Heart right ventricle (tissue), 16 donors: ENCODE measurements at regions not wholly inside any gene's neighbourhood (a gene's known extent, or its start where the extent isn't known, plus 50 kb on each side); places are given as distances from the start of the nearest gene placed in this dataset.

Experiments
- ATAC-seq, 8 donors: fragments of 200-7000 bp; cut with Tn5 transposase; one replicate each; pipeline ENCODE4 v1.9.1; 2020; ENCODE audit warnings: mild to moderate bottlenecking in 8 of 8, moderate library complexity in 8 of 8, moderate number of reproducible peaks in 1 of 8
- DNase-seq, 2 donors: peaks; one replicate each; pipeline ENCODE4 v3.0.0-alpha.2; 2020
- H3K27ac ChIP-seq, 10 donors: fragments of 200-600 bp; sonication (generic) in 2 of 10; one replicate each; pipeline versions ENCODE4 v1.5.0 to v1.8.0; 2020 to 2022; ENCODE audit warnings: mild to moderate bottlenecking in 3 of 10
- H3K27me3 ChIP-seq, 7 donors: fragments of 200-600 bp; one replicate each; pipeline ENCODE4 v1.8.0; 2021 to 2022; ENCODE audit warnings: mild to moderate bottlenecking in 2 of 7
- H3K36me3 ChIP-seq, 9 donors: fragments of 200-600 bp; sonication (generic) in 1 of 9; one replicate each; pipeline versions ENCODE4 v1.5.0 to v1.8.0; 2020 to 2022; ENCODE audit warnings: mild to moderate bottlenecking in 2 of 9
- H3K4me1 ChIP-seq, 9 donors: fragments of 200-600 bp; sonication (generic) in 1 of 9; one replicate each; pipeline versions ENCODE4 v1.5.0 to v1.8.0; 2020 to 2022; ENCODE audit warnings: mild to moderate bottlenecking in 4 of 9
- H3K4me3 ChIP-seq, 10 donors: fragments of 200-600 bp; sonication (generic) in 2 of 10; one replicate each; pipeline versions ENCODE4 v1.5.0 to v1.8.0; 2020 to 2022; ENCODE audit warnings: mild to moderate bottlenecking in 7 of 10, moderate library complexity in 2 of 10
- H3K9me3 ChIP-seq, 11 donors: fragments of 200-600 bp in 10 of 11; sonication (generic) in 2 of 11; one replicate each; pipeline versions ENCODE4 v1.5.0 to v1.8.0; 2013 to 2022; ENCODE audit warnings: mild to moderate bottlenecking in 2 of 11, control low read depth in 1 of 11, moderate library complexity in 1 of 11
- CTCF ChIP-seq, 9 donors: fragments of 200-600 bp; sonication (generic) in 2 of 9; IDR thresholded peaks; one replicate each; pipeline versions ENCODE4 v1.5.0 to v1.8.0; 2021 to 2022; ENCODE audit warnings: antibody characterized with exemption in 9 of 9, mild to moderate bottlenecking in 5 of 9, moderate library complexity in 1 of 9
- WGBS, 2 donors: extraction: QIAGEN DNeasy Blood & Tissue Kit; methylation state at CpG; one replicate each; pipeline ENCODE4 v1.1.7; 2013; ENCODE audit warnings: inconsistent platforms in 1 of 2; 5-methylcytosine and 5-hydroxymethylcytosine counted together
- intact Hi-C, 10 donors: fragments of 100-400 bp; cut with DNase I; formaldehyde crosslinking; loops; one replicate each; pipeline versions ENCODE4 v1.11.1 to v1.14.2; 2022
- donor health status: Arrhythmogenic right ventricular cardiomyopathy.
- donor health status: ischemic (EF 13 %, LVEDD 7.1; RV severe dilation, severe dysfunction).
- donor health status: healthy with polysubstance abuse.
- donor health status: DM: no; HTN: yes; CAD: no.
- donor health status: DM: no; HTN: no; CAD: no.
- donor health status: ischemic (EF 25% LVEDD 6.9; RV normal size, moderate dysfunction).
- donor health status: ischemic (EF 25% LVEDD 5.7; RV mildly dilated, moderate dysfunction).
- donor health status: healthy.
- donor health status: DM: yes; HTN: yes; CAD: no.
- donor health status: Ischemic cardiomyopathy.
- donor health status: ischemic (EF 35%, LVEDD 5.7; RV mildly dilated, moderate dysfunction).
- donor health status: nonischemic (EF 11% LVEDD 7.7; RV severe dilation, severe dysfunction).
- donor health status: DM: yes; HTN: yes; CAD: no.
- donor health status: PGD.
- donor health status: ischemic (EF 29% LVEDD 5.4; RV normal size, mild dysfunction).
- donor health status: nonischemic (EF 23%, LVEDD 6.1; RV moderate dilation, normal function).

GRCh38 chrX:43500246-43500645 lies 155.9 kb upstream of the MAOA start:
- H3K27me3 ChIP-seq, result peaks cover 0 to 24% (median 0%) of the 10 kb centered on the region in 7 donors
- TF ChIP-seq CTCF (IDR thresholded peaks at IDR 0.05), result no peak
- DNase-seq, result no peak
- 75 to 82% methylated on average over 1 of the region's 1 CpG for WGBS, 2 donors
- H3K36me3 ChIP-seq, result no peaks in the 10 kb centered on the region
- H3K4me3 ChIP-seq, result no peak overlapping the region
- no peaks in the 10 kb centered on the region for H3K4me1 ChIP-seq
- intact Hi-C loops, result no loop called here
- no peaks in the 10 kb centered on the region for H3K9me3 ChIP-seq
- H3K27ac ChIP-seq, result no peak overlapping the region
- ATAC-seq, result no peak

GRCh38 chrX:43500996-43501694 lies 155.0 kb upstream of the MAOA start:
- no peaks in the 10 kb centered on the region for H3K9me3 ChIP-seq
- no peak overlapping the region for H3K27ac ChIP-seq
- H3K4me3 ChIP-seq, result no peak overlapping the region
- intact Hi-C loops, result no loop called here
- TF ChIP-seq CTCF (IDR thresholded peaks at IDR 0.05), result no peak
- peaks cover 0 to 24% (median 0%) of the 10 kb centered on the region in 7 donors for H3K27me3 ChIP-seq
- DNase-seq, result no peak
- ATAC-seq, result no peak
- H3K36me3 ChIP-seq, result no peaks in the 10 kb centered on the region
- WGBS, 2 donors, result 54 to 69% methylated on average over 2 of the region's 2 CpGs
- H3K4me1 ChIP-seq, result no peaks in the 10 kb centered on the region

GRCh38 chrX:43504394-43504793 lies 151.7 kb upstream of the MAOA start:
- H3K27me3 ChIP-seq, result peaks cover 0 to 27% (median 0%) of the 10 kb centered on the region in 7 donors
- ATAC-seq (no peak), DNase-seq (no peak)
- H3K4me3 ChIP-seq, result no peak overlapping the region
- intact Hi-C loops, result no loop called here
- no peaks in the 10 kb centered on the region for H3K36me3 ChIP-seq
- no peaks in the 10 kb centered on the region for H3K4me1 ChIP-seq
- no peaks in the 10 kb centered on the region for H3K9me3 ChIP-seq
- no peak overlapping the region for H3K27ac ChIP-seq
- no peak for TF ChIP-seq CTCF (IDR thresholded peaks at IDR 0.05)

GRCh38 chrX:43505769-43506168 lies 150.3 kb upstream of the MAOA start:
- H3K4me3 ChIP-seq, result no peak overlapping the region
- H3K36me3 ChIP-seq, result no peaks in the 10 kb centered on the region
- ATAC-seq (no peak), DNase-seq (no peak)
- intact Hi-C loops, result no loop called here
- no peak overlapping the region for H3K27ac ChIP-seq
- H3K27me3 ChIP-seq, result peaks cover 0 to 37% (median 0%) of the 10 kb centered on the region in 7 donors
- H3K9me3 ChIP-seq, result no peaks in the 10 kb centered on the region
- no peak for TF ChIP-seq CTCF (IDR thresholded peaks at IDR 0.05)
- no peaks in the 10 kb centered on the region for H3K4me1 ChIP-seq
- WGBS, 2 donors, result 78 to 82% methylated on average over 3 of the region's 3 CpGs
